Skeletal muscle tissue (tissue), 3 donors: ENCODE measurements at regions not wholly inside any gene's neighbourhood (a gene's known extent, or its start where the extent isn't known, plus 50 kb on each side); places are given as distances from the start of the nearest gene placed in this dataset.

Source experiments
- H3K27ac ChIP-seq: one replicate; pipeline ENCODE4 v1.7.0; 2013; ENCODE audit warnings: mild to moderate bottlenecking, low read depth, low read length, inconsistent platforms
- H3K27me3 ChIP-seq, 3 donors: one replicate each; pipeline ENCODE4 v1.7.0; 2013; ENCODE audit warnings: low read length in 3 of 3; ENCODE audit not compliant: control insufficient read depth in 3 of 3, insufficient read depth in 3 of 3
- H3K36me3 ChIP-seq, 3 donors: one replicate each; pipeline ENCODE4 v1.7.0; 2013; ENCODE audit warnings: low read length in 3 of 3; ENCODE audit not compliant: control insufficient read depth in 3 of 3, insufficient read depth in 3 of 3
- H3K4me1 ChIP-seq, 3 donors: one replicate each; pipeline ENCODE4 v1.7.0; 2013; ENCODE audit warnings: low read length in 3 of 3, mild to moderate bottlenecking in 3 of 3; ENCODE audit not compliant: control insufficient read depth in 3 of 3, insufficient read depth in 3 of 3
- H3K4me3 ChIP-seq, 3 donors: one replicate each; pipeline ENCODE4 v1.7.0; 2013; ENCODE audit warnings: low read length in 3 of 3
- H3K9ac ChIP-seq, 3 donors: one replicate each; pipeline ENCODE4 v1.7.0; 2013; ENCODE audit warnings: low read length in 3 of 3, mild to moderate bottlenecking in 3 of 3, moderate library complexity in 2 of 3, low read depth in 1 of 3
- H3K9me3 ChIP-seq, 3 donors: one replicate each; pipeline ENCODE4 v1.7.0; 2013; ENCODE audit warnings: low read length in 3 of 3; ENCODE audit not compliant: control insufficient read depth in 3 of 3
- donor health status: Osteomylitis.

- H3K36me3 ChIP-seq, result no peaks in the 10 kb centered on the region
- no peak overlapping the region for H3K4me3 ChIP-seq
- H3K9me3 ChIP-seq, result no peaks in the 10 kb centered on the region
- no peak overlapping the region for H3K27ac ChIP-seq
- no peak overlapping the region for H3K9ac ChIP-seq
- no peaks in the 10 kb centered on the region for H3K4me1 ChIP-seq
- H3K27me3 ChIP-seq, result peaks cover 0 to 6% (median 0%) of the 10 kb centered on the region in 3 donors
Measured at GRCh38 chr14:65815127-65815526, 402.6 kb downstream of the FUT8 start.

GRCh38 chr14:65817011-65817410 lies 404.5 kb downstream of the FUT8 start:
- H3K4me3 ChIP-seq, result no peak overlapping the region
- peaks cover 0 to 13% (median 4%) of the 10 kb centered on the region in 3 donors for H3K27me3 ChIP-seq
- no peaks in the 10 kb centered on the region for H3K4me1 ChIP-seq

GRCh38 chr14:65819569-65819968 lies 407.0 kb downstream of the FUT8 start:
- Histone ChIP-seq H3K9me3 (no peaks in the 10 kb centered on the region), H3K4me3 (no peak overlapping the region), H3K36me3 (no peaks in the 10 kb centered on the region), H3K9ac (no peak overlapping the region), H3K27me3 (peaks cover 0 to 13% (median 4%) of the 10 kb centered on the region in 3 donors), H3K27ac (no peak overlapping the region), H3K4me1 (no peaks in the 10 kb centered on the region)

More at GRCh38 chr14:65817011-65817410, 404.5 kb downstream of the FUT8 start:
- H3K36me3 ChIP-seq, result no peaks in the 10 kb centered on the region
- H3K27ac ChIP-seq, result no peak overlapping the region
- no peak overlapping the region for H3K9ac ChIP-seq
- no peaks in the 10 kb centered on the region for H3K9me3 ChIP-seq

GRCh38 chr14:65821224-65821753 lies 408.8 kb downstream of the FUT8 start:
- Histone ChIP-seq H3K9ac (no peak overlapping the region), H3K27ac (no peak overlapping the region), H3K36me3 (no peaks in the 10 kb centered on the region), H3K4me1 (no peaks in the 10 kb centered on the region), H3K27me3 (peaks cover 5 to 14% (median 9%) of the 10 kb centered on the region in 3 donors), H3K4me3 (no peak overlapping the region), H3K9me3 (no peaks in the 10 kb centered on the region)

- H3K9me3 ChIP-seq, result no peaks in the 10 kb centered on the region
- no peak overlapping the region for H3K27ac ChIP-seq
- H3K9ac ChIP-seq, result no peak overlapping the region
- H3K4me3 ChIP-seq, result no peak overlapping the region
- H3K36me3 ChIP-seq, result no peaks in the 10 kb centered on the region
- H3K27me3 ChIP-seq, result peaks cover 12 to 19% (median 17%) of the 10 kb centered on the region in 3 donors
- H3K4me1 ChIP-seq, result no peaks in the 10 kb centered on the region
Measured at GRCh38 chr14:65824285-65824977, 411.9 kb downstream of the FUT8 start.

- Histone ChIP-seq H3K36me3 (no peaks in the 10 kb centered on the region), H3K4me3 (no peak overlapping the region), H3K27me3 (peaks cover 12 to 19% (median 17%) of the 10 kb centered on the region in 3 donors), H3K4me1 (no peaks in the 10 kb centered on the region), H3K27ac (no peak overlapping the region), H3K9me3 (no peaks in the 10 kb centered on the region), H3K9ac (no peak overlapping the region)
Measured at GRCh38 chr14:65824978-65825299, 412.4 kb downstream of the FUT8 start.

- no peak overlapping the region for H3K4me3 ChIP-seq
- H3K9me3 ChIP-seq, result no peaks in the 10 kb centered on the region
- H3K27me3 ChIP-seq, result peaks cover 10 to 20% (median 12%) of the 10 kb centered on the region in 3 donors
- no peaks in the 10 kb centered on the region for H3K36me3 ChIP-seq
- no peaks in the 10 kb centered on the region for H3K4me1 ChIP-seq
- no peak overlapping the region for H3K9ac ChIP-seq
- H3K27ac ChIP-seq, result no peak overlapping the region
Measured at GRCh38 chr14:65826946-65827345, 414.4 kb downstream of the FUT8 start.

GRCh38 chr14:65827520-65827919 lies 415.0 kb downstream of the FUT8 start:
- Histone ChIP-seq H3K36me3 (no peaks in the 10 kb centered on the region), H3K9ac (no peak overlapping the region), H3K9me3 (no peaks in the 10 kb centered on the region), H3K27ac (no peak overlapping the region), H3K27me3 (peaks cover 10 to 20% (median 12%) of the 10 kb centered on the region in 3 donors), H3K4me3 (no peak overlapping the region), H3K4me1 (no peaks in the 10 kb centered on the region)

- Histone ChIP-seq H3K9me3 (no peaks in the 10 kb centered on the region), H3K4me3 (no peak overlapping the region), H3K4me1 (peaks cover 0 to 6% (median 4%) of the 10 kb centered on the region in 3 donors), H3K27me3 (peaks cover 10 to 20% (median 12%) of the 10 kb centered on the region in 3 donors), H3K9ac (no peak overlapping the region), H3K36me3 (no peaks in the 10 kb centered on the region), H3K27ac (no peak overlapping the region)
Measured at GRCh38 chr14:65828396-65828795, 415.9 kb downstream of the FUT8 start.

- no peak overlapping the region for H3K27ac ChIP-seq
Measured at GRCh38 chr14:65832431-65833266, 420.1 kb downstream of the FUT8 start.

More at GRCh38 chr14:65832431-65833266, 420.1 kb downstream of the FUT8 start:
- Histone ChIP-seq H3K4me3 (no peak overlapping the region), H3K9me3 (no peaks in the 10 kb centered on the region), H3K27me3 (peaks cover 3 to 8% (median 5%) of the 10 kb centered on the region in 3 donors), H3K4me1 (peaks cover 2 to 9% (median 9%) of the 10 kb centered on the region in 3 donors), H3K9ac (no peak overlapping the region), H3K36me3 (no peaks in the 10 kb centered on the region)
